WI38 (cell line): ENCODE measurements at regions not wholly inside any gene's neighbourhood (a gene's known extent, or its start where the extent isn't known, plus 50 kb on each side); places are given as distances from the start of the nearest gene placed in this dataset.
"Not testable (repeated sequence)": the region's sequence is repeated elsewhere in the genome, so short reads cannot be mapped to it uniquely, and the experiment has no call there.

Experiments used
- H3K4me3 ChIP-seq: 2 replicates; pipeline ENCODE4 v1.5.1; 2011; ENCODE audit warnings: low read depth, mild to moderate bottlenecking, control low read depth, low read length
- CTCF ChIP-seq: IDR thresholded peaks from 2 replicates; pipeline ENCODE4 v1.5.1; 2012; ENCODE audit warnings: low read depth, mild to moderate bottlenecking, control low read depth, low read length

- H3K4me3 ChIP-seq = no peak overlapping the region
- TF ChIP-seq CTCF = no peak
Measured at GRCh38 chr10:83516788-83517187, 622.5 kb upstream of the GHITM start.

GRCh38 chr10:83517456-83517855 is 621.9 kb upstream of the GHITM start:
- no peak for TF ChIP-seq CTCF
- no peak overlapping the region for H3K4me3 ChIP-seq

- no peak overlapping the region for H3K4me3 ChIP-seq
- TF ChIP-seq CTCF = no peak
Measured at GRCh38 chr10:83518779-83519178, 620.5 kb upstream of the GHITM start.

- not testable (repeated sequence) for H3K4me3 ChIP-seq
Measured at GRCh38 chr10:83520386-83520785, 618.9 kb upstream of the GHITM start.

- no peak overlapping the region for H3K4me3 ChIP-seq
Measured at GRCh38 chr10:83522456-83522855, 616.9 kb upstream of the GHITM start.

GRCh38 chr10:83522881-83523386 is 616.4 kb upstream of the GHITM start:
- no peak for TF ChIP-seq CTCF
- H3K4me3 ChIP-seq = no peak overlapping the region

More at GRCh38 chr10:83522456-83522855, 616.9 kb upstream of the GHITM start:
- TF ChIP-seq CTCF = no peak

GRCh38 chr10:83527934-83528333 is 611.4 kb upstream of the GHITM start:
- no peak overlapping the region for H3K4me3 ChIP-seq
- no peak for TF ChIP-seq CTCF

- TF ChIP-seq CTCF = no peak
Measured at GRCh38 chr10:83533290-83533689, 606.0 kb upstream of the GHITM start.

More at GRCh38 chr10:83533290-83533689, 606.0 kb upstream of the GHITM start:
- H3K4me3 ChIP-seq = no peak overlapping the region
